Mesenchymal stem cell (in vitro differentiated cells and primary cell): ENCODE measurements at regions not wholly inside any gene's neighbourhood (a gene's known extent, or its start where the extent isn't known, plus 50 kb on each side); places are given as distances from the start of the nearest gene placed in this dataset.

ENCODE experiments used
- DNase-seq: peaks from one replicate; pipeline ENCODE4 v3.0.0-alpha.2; 2013
- H2AFZ ChIP-seq: one replicate; pipeline ENCODE4 v1.6.1; 2013; ENCODE audit warnings: low read depth, mild to moderate bottlenecking, control low read depth, inconsistent platforms, low read length, moderate library complexity
- H2AK5ac ChIP-seq: 2 replicates; pipeline ENCODE4 v1.6.1; 2013; ENCODE audit warnings: low read length, moderate library complexity, mild to moderate bottlenecking, inconsistent platforms; ENCODE audit not compliant: severe bottlenecking
- H2BK120ac ChIP-seq: one replicate; pipeline ENCODE4 v1.6.1; 2013; ENCODE audit warnings: low read depth, mild to moderate bottlenecking, inconsistent platforms, low read length, moderate library complexity
- H2BK12ac ChIP-seq, 2 experiments: one replicate each; pipeline ENCODE4 v1.6.1; 2013; ENCODE audit warnings: inconsistent platforms in 2 of 2, low read length in 2 of 2, mild to moderate bottlenecking in 2 of 2, moderate library complexity in 2 of 2, control low read depth in 1 of 2
- H2BK15ac ChIP-seq: one replicate; pipeline ENCODE4 v1.6.1; 2013; ENCODE audit warnings: mild to moderate bottlenecking, low read depth, inconsistent platforms; ENCODE audit not compliant: poor library complexity, severe bottlenecking
- H2BK5ac ChIP-seq: 2 replicates; pipeline ENCODE4 v1.6.1; 2013; ENCODE audit warnings: low read depth, mild to moderate bottlenecking, low read length, control low read depth, inconsistent platforms; ENCODE audit not compliant: poor library complexity, severe bottlenecking
- H3K14ac ChIP-seq, 2 experiments: one replicate each; pipeline ENCODE4 v1.6.1; 2013; ENCODE audit warnings: inconsistent platforms in 2 of 2, low read length in 2 of 2, control low read depth in 1 of 2, mild to moderate bottlenecking in 1 of 2, moderate library complexity in 1 of 2
- H3K18ac ChIP-seq, 2 experiments: one replicate each; pipeline ENCODE4 v1.6.1; 2013; ENCODE audit warnings: inconsistent platforms in 2 of 2, low read length in 2 of 2, control low read depth in 1 of 2, low read depth in 1 of 2, mild to moderate bottlenecking in 1 of 2
- H3K23ac ChIP-seq, 2 experiments: one replicate each; pipeline ENCODE4 v1.6.1; 2013; ENCODE audit warnings: inconsistent platforms in 2 of 2, low read length in 2 of 2, mild to moderate bottlenecking in 2 of 2, moderate library complexity in 2 of 2, control low read depth in 1 of 2
- H3K27ac ChIP-seq: 2 replicates; pipeline ENCODE4 v1.5.1; 2013; ENCODE audit warnings: mild to moderate bottlenecking, moderate library complexity, low read length, control low read depth, inconsistent platforms; ENCODE audit not compliant: poor library complexity, severe bottlenecking
- H3K27me3 ChIP-seq, 2 experiments: 2 replicates each; pipeline versions ENCODE4 v1.6.1 to v1.7.0; 2013; ENCODE audit warnings: low read length in 2 of 2, mild to moderate bottlenecking in 2 of 2, moderate library complexity in 2 of 2, control low read depth in 1 of 2, inconsistent platforms in 1 of 2; ENCODE audit not compliant: control insufficient read depth in 1 of 2, insufficient read depth in 1 of 2
- H3K36me3 ChIP-seq, 2 experiments: 2 replicates each; pipeline versions ENCODE4 v1.6.1 to v1.7.0; 2013; ENCODE audit warnings: low read length in 2 of 2, control low read depth in 1 of 2, inconsistent platforms in 1 of 2, low read depth in 1 of 2, mild to moderate bottlenecking in 1 of 2; ENCODE audit not compliant: insufficient read depth in 2 of 2, control insufficient read depth in 1 of 2
- H3K4ac ChIP-seq, 2 experiments: one replicate each; pipeline ENCODE4 v1.6.1; 2013; ENCODE audit warnings: inconsistent platforms in 2 of 2, low read length in 2 of 2, mild to moderate bottlenecking in 2 of 2, moderate library complexity in 2 of 2, control low read depth in 1 of 2, low read depth in 1 of 2
- H3K4me1 ChIP-seq: 2 replicates; pipeline ENCODE4 v1.6.1; 2013; ENCODE audit warnings: low read depth, low read length, control low read depth; ENCODE audit not compliant: control insufficient read depth, insufficient read depth
- H3K4me2 ChIP-seq: 2 replicates; pipeline ENCODE4 v1.6.1; 2013; ENCODE audit warnings: low read length, mild to moderate bottlenecking, inconsistent platforms; ENCODE audit not compliant: poor library complexity, severe bottlenecking
- H3K4me3 ChIP-seq, 2 experiments: 2 replicates each; pipeline versions ENCODE4 v1.5.1 to v1.7.0; 2013; ENCODE audit warnings: low read length in 2 of 2, mild to moderate bottlenecking in 2 of 2, control low read depth in 1 of 2, low read depth in 1 of 2; ENCODE audit not compliant: insufficient read depth in 1 of 2
- H3K79me1 ChIP-seq: replicated peaks from 2 replicates; pipeline ENCODE4 v1.6.1; 2013; ENCODE audit warnings: mild to moderate bottlenecking, control low read depth, low read length, inconsistent platforms; ENCODE audit not compliant: poor library complexity, severe bottlenecking
- H3K9ac ChIP-seq: 2 replicates; pipeline ENCODE4 v1.7.0; 2013; ENCODE audit warnings: mild to moderate bottlenecking, low read length, moderate library complexity
- H3K9me3 ChIP-seq: 2 replicates; pipeline ENCODE4 v1.7.0; 2013; ENCODE audit warnings: mild to moderate bottlenecking, low read length; ENCODE audit not compliant: control insufficient read depth
- H4K8ac ChIP-seq: one replicate; pipeline ENCODE4 v1.6.1; 2013; ENCODE audit warnings: inconsistent platforms, mild to moderate bottlenecking, low read length, moderate library complexity
- H4K91ac ChIP-seq: one replicate; pipeline ENCODE4 v1.6.1; 2013; ENCODE audit warnings: mild to moderate bottlenecking, low read length, inconsistent platforms
- WGBS: methylation state at CpG from one replicate; pipeline ENCODE4 v1.1.7; 2013; ENCODE audit warnings: mixed read lengths; 5-methylcytosine and 5-hydroxymethylcytosine counted together

DNA sequence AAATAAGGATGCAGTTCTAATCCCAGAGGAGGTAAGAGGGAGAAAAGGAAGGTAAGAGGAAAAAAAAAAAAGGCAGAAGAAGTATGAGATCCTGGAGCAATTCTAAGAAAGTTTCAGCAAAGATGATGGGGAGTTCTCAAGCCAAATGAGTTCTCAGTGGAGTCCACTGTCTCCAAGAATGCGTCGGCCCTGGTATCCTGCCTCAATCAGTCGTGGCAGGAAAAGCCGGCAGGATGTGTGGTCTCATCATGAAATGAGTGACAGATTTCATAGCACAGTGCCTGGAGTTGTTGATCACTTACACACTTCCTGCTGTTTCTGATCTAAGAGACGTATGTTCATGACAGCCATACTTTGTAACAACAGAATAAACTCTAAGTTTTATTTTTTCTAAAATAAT, 554.9 kb downstream of the NXPH1 start:
- no peak overlapping the region for H3K9ac ChIP-seq
- no peak overlapping the region for H3K18ac ChIP-seq
- no peak overlapping the region for H2BK120ac ChIP-seq
- H2BK15ac ChIP-seq = no peak overlapping the region
- no peak overlapping the region for H3K14ac ChIP-seq
- no peak overlapping the region for H3K4me3 ChIP-seq
- no peaks in the 10 kb centered on the region for H3K79me1 ChIP-seq
- H2AK5ac ChIP-seq = no peak overlapping the region
- no peaks in the 10 kb centered on the region for H3K36me3 ChIP-seq
- no peak overlapping the region for H3K27ac ChIP-seq
- no peak overlapping the region for H3K4ac ChIP-seq
- H3K27me3 ChIP-seq = no peaks in the 10 kb centered on the region
- H2BK12ac ChIP-seq = no peak overlapping the region
- H4K91ac ChIP-seq = no peak overlapping the region
- no peak overlapping the region for H4K8ac ChIP-seq
- no peak overlapping the region for H2AFZ ChIP-seq
- no peak for DNase-seq
- H3K23ac ChIP-seq = no peak overlapping the region
- 75% methylated on average over 4 of the region's 5 CpGs for WGBS
- H3K4me2 ChIP-seq = no peak overlapping the region
- no peak overlapping the region for H2BK5ac ChIP-seq
- no peaks in the 10 kb centered on the region for H3K4me1 ChIP-seq
- peaks cover 7% of the 10 kb centered on the region for H3K9me3 ChIP-seq

DNA sequence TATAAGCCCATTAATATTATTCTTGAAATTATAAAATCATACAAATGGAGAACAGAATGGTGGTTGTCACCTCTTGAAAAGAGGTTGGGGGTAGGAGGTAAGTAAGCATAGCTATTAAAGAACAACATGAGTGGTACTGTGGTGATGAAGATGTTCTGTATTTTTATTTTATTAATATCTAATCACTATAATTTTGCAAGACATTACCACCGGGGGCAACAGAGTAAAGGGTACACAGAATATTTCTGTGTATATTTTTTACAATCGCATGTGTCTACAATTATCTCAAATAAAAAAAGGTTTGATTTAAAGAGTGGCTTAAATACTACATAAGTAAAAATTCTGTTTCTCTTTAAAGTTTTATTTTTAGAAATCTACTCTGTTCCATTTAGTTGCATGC, 557.8 kb downstream of the NXPH1 start:
- Histone ChIP-seq H2BK12ac (no peak overlapping the region), H3K4me3 (no peak overlapping the region), H3K23ac (no peak overlapping the region), H2BK120ac (no peak overlapping the region), H3K9me3 (peaks cover 4% of the 10 kb centered on the region), H2AFZ (no peak overlapping the region), H3K4me1 (no peaks in the 10 kb centered on the region), H3K18ac (no peak overlapping the region), H2BK5ac (no peak overlapping the region), H2BK15ac (no peak overlapping the region), H3K27me3 (no peaks in the 10 kb centered on the region), H2AK5ac (no peak overlapping the region), H4K8ac (no peak overlapping the region), H3K4ac (no peak overlapping the region), H3K9ac (no peak overlapping the region), H3K36me3 (no peaks in the 10 kb centered on the region), H3K79me1 (no peaks in the 10 kb centered on the region), H3K4me2 (no peak overlapping the region), H4K91ac (no peak overlapping the region), H3K27ac (no peak overlapping the region), H3K14ac (no peak overlapping the region)
- WGBS = no CpG with 5 or more reads among the region's 2 CpGs
- DNase-seq = no peak

DNA sequence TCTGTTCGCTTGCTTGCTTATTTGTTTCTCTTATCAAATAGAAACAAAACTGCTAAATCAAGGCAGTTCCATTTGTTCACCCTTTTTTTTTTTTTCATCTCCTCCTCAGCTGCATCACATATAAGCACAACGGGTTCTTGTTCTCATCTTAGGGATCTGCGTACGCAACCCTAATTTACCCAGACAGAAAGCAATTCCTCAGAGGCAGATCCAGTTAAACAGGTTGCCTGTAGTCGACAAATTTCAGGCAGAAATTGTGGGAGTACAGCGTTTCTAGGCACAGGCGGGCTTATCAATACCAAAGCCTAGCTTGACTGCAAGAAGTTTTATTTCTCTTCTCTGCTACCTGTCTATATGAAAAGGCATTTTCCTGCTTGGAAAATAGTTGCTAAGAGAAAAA, 565.4 kb downstream of the NXPH1 start:
- no peak overlapping the region for H3K18ac ChIP-seq

DNA sequence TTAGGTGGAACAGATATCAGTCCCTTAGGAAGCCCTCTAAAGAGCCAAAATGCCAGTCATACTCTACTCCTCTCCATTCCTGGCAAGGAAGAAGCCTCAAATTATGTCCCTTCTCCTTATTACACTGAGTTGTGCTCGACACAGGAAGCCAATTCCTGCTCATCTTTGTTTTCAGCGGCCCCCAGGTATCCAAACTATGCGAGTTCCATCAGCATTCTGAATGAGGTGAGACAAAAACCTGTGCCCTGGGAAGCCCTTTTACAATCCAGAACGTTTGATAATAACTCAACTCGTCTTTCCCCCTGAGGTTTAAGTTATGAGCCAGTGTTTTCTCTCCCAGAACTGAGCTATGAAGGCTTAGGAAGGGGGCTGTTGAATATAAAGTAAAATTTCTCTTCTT, 580.5 kb downstream of the NXPH1 start:
- H4K8ac ChIP-seq = no peak overlapping the region
- H2BK12ac ChIP-seq = no peak overlapping the region
- H3K36me3 ChIP-seq = no peaks in the 10 kb centered on the region
- no peak overlapping the region for H3K4ac ChIP-seq
- 28% methylated on average over 3 of the region's 5 CpGs for WGBS
- no peaks in the 10 kb centered on the region for H3K27me3 ChIP-seq
- no peak overlapping the region for H2AK5ac ChIP-seq
- H2BK120ac ChIP-seq = no peak overlapping the region
- H3K4me1 ChIP-seq = no peaks in the 10 kb centered on the region
- H2BK5ac ChIP-seq = no peak overlapping the region
- H3K9ac ChIP-seq = no peak overlapping the region
- peaks cover 18% of the 10 kb centered on the region for H3K9me3 ChIP-seq
- no peak overlapping the region for H3K4me2 ChIP-seq
- H3K14ac ChIP-seq = no peak overlapping the region
- DNase-seq = no peak
- H3K27ac ChIP-seq = no peak overlapping the region
- no peaks in the 10 kb centered on the region for H3K79me1 ChIP-seq
- H3K18ac ChIP-seq = no peak overlapping the region
- no peak overlapping the region for H4K91ac ChIP-seq
- no peak overlapping the region for H3K23ac ChIP-seq
- no peak overlapping the region for H2BK15ac ChIP-seq
- no peak overlapping the region for H2AFZ ChIP-seq
- no peak overlapping the region for H3K4me3 ChIP-seq

More for the DNA sequence above, 565.4 kb downstream of the NXPH1 start:
- H3K27me3 ChIP-seq = no peaks in the 10 kb centered on the region
- DNase-seq = no peak
- no peak overlapping the region for H3K9ac ChIP-seq
- H3K4ac ChIP-seq = no peak overlapping the region
- H3K4me1 ChIP-seq = no peaks in the 10 kb centered on the region
- no peaks in the 10 kb centered on the region for H3K79me1 ChIP-seq
- no peak overlapping the region for H2BK120ac ChIP-seq
- no peak overlapping the region for H2AFZ ChIP-seq
- H3K9me3 ChIP-seq = peaks cover 7% of the 10 kb centered on the region
- H3K14ac ChIP-seq = no peak overlapping the region
- no peak overlapping the region for H2BK15ac ChIP-seq
- H3K27ac ChIP-seq = no peak overlapping the region
- H2AK5ac ChIP-seq = no peak overlapping the region
- no peak overlapping the region for H3K4me3 ChIP-seq
- H4K8ac ChIP-seq = no peak overlapping the region
- no peak overlapping the region for H4K91ac ChIP-seq
- no peak overlapping the region for H2BK5ac ChIP-seq
- no peak overlapping the region for H2BK12ac ChIP-seq
- 96% methylated on average over 7 of the region's 7 CpGs for WGBS
- H3K23ac ChIP-seq = no peak overlapping the region
- H3K36me3 ChIP-seq = no peaks in the 10 kb centered on the region
- no peak overlapping the region for H3K4me2 ChIP-seq
